ENCODE measurements at regions not wholly inside any gene's neighbourhood (a gene's known extent, or its start where the extent isn't known, plus 50 kb on each side); places are given as distances from the start of the nearest gene placed in this dataset.

- TF ChIP-seq CTCF (IDR thresholded peaks at IDR 0.05 in 4 of 5, conservative IDR thresholded peaks at IDR 0.05 in 1 of 5) (no peak), POLR2A (IDR thresholded peaks at IDR 0.05) (no peak)
Measured at GRCh38 chr16:35305476-35305875, 1846.1 kb downstream of the TP53TG3F start.

Measured in gastrocnemius medialis (tissue), 4 donors.